ENCODE measurements at regions not wholly inside any gene's neighbourhood (a gene's known extent, or its start where the extent isn't known, plus 50 kb on each side); places are given as distances from the start of the nearest gene placed in this dataset.

GRCh38 chr14:53356361-53357150 lies 203.4 kb upstream of the DDHD1 start:
- no peak for DNase-seq (ENCODE audit: low read depth in 2 of 2)

GRCh38 chr14:53355581-53356112 lies 202.5 kb upstream of the DDHD1 start:
- peak; percentile 77 to 81 for DNase-seq (ENCODE audit: low read depth in 2 of 2)

DNA sequence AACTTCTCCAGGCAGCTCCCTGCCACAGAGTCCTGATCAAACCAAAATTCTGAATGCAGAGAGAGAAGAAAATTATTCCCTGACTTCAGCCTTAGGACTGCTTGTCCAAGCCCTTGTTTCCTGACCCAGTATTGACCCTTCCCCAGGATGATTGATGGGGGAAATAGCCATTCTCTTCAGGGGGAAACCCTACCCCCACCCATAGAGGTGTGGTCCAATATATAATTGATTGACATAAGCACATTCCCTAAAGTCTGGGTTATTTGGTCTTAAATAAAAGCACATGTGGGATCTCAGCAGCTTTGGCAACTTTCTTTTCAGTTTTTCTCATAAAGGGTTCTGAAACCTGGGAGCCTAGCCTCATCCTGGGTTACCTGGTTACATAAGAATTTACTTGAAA lies 201.2 kb upstream of the DDHD1 start:
- no peak for DNase-seq (ENCODE audit: low read depth in 2 of 2)

DNA sequence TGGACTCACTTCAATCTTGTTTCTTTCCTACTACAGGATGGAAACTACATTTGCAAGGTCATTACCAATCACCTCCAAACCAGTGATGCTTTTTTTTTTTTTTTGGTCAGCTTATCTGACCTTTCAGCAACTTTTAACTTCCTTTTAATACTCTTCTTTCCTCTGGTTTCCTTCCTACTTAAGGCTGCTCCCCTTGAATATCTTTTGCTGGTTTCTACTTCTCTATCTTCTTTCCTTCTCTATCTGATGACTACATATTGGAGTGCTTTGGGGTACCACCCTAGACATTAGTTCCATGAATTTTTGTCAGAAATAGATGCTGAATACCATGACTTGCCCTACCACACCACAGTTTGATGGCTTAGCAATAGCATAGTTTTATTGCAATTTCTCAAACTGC lies 197.7 kb upstream of the DDHD1 start:
- DNase-seq (ENCODE audit: low read depth in 2 of 2), result no peak

DNA sequence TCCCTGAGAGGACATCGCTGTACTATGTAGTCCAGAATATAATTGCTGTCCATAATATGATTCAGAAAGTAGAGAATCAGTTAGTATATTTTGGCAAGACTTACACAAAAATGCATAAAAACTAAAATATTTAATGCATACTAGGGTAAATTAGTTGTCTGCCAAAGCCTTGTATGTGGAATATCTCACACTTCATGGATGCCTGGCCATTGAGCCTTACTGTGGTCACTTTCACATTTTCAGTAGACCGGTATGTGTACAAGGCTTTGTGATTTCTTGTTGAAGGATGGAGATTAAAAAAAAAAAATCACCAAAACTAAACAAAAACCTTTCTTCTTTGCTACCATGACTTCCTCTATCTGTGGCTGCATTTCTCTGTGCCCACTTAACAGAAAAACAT lies 197.3 kb upstream of the DDHD1 start:
- DNase-seq (ENCODE audit: low read depth in 2 of 2), result no peak

DNA sequence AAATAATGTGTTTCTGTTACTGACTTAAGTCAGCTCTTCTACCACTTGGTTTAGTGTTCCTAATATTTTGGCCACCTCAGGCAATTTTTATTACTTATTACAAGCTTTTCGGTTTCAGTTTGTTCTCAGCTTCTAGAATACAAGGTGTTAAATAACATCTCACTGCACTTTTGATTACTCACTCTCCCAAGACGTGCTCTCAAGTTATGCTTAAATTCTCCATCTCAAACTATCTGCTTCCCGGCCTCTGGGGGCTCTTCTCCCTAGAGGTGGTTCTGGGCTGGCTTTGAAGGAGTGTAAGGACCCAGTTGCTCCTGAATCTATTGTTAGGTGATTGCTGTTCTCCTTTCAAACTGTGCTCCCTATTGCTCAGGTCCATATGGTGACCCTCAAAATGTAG lies 193.9 kb upstream of the DDHD1 start:
- no peak for DNase-seq (ENCODE audit: low read depth in 2 of 2)

DNA sequence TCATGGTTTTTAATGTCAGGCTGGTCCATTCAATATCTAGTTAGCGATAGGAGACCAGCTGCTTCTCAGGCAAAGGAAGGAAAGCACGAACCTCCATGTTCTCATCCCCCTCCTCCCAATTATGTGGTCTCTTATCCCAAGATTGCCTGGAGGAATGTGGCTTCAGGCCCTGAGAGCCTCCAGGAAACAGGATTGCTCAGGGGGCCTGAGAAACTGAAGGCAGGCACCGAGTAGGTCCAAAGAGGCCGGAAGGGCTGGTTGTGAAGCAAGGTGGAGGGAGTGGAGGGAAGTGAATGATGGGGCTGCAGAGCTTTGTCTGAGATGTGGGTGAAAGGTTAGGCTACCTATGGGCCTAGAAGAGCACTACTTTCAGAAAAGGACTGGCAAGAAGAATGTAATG lies 188.2 kb upstream of the DDHD1 start:
- no peak for DNase-seq (ENCODE audit: low read depth in 2 of 2)

DNA sequence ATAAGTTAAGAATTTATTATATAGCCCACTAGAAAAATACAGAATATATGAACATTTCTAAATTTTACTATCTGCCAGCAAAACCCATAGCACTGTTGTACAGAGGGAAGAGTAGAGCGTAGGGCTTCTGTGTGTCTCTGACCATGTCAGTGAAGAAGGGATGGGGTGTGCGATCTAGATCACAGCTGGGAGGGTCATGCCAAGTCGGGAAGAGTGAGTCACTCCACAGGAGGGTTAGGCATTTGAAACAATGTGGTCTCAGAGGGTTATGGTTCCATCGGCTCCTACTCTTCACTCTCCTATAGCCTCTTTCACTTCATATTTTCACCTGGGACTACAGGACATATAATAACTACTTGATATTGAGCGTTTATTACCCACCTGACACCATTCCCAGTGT lies 185.1 kb upstream of the DDHD1 start:
- no peak for DNase-seq (ENCODE audit: low read depth in 2 of 2)

DNA sequence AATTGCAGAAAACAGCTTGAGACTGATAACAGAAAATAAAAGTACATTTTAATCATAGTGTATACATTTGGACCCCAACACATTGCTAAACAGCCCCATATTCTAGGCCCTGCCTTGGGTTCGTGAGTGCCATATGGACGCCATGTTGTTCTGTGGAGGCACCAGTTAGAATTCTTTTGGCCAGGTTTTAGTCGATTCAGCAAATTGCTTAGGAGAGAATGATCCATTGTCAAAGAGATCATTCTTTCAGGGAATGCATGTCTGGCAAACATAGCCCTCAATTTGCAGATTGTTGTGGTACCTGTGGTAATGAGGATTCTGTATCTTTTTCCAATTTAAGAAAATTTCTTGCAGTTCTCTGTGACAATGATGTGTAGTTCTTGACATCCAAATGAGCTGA lies 183.6 kb upstream of the DDHD1 start:
- no peak for DNase-seq (ENCODE audit: low read depth in 2 of 2)

DNA sequence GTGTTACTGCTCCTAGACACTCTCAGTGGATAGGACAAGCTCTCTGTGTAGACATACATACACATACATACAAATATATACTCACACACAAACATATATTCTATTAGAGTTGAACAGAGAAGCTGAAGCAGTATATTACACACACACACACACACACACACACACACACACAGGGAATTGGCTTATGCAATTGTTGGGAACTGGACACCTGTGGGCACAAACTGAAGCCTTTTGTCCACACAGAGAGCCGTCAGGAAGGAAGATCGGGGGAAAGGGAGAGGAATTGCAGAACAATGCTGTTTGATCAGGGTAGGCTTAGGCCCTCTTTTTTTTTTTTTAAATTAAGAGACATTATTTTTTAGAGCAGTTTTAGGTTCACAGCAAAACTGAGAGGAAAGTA lies 180.7 kb upstream of the DDHD1 start:
- DNase-seq (ENCODE audit: low read depth in 2 of 2), result no peak

DNA sequence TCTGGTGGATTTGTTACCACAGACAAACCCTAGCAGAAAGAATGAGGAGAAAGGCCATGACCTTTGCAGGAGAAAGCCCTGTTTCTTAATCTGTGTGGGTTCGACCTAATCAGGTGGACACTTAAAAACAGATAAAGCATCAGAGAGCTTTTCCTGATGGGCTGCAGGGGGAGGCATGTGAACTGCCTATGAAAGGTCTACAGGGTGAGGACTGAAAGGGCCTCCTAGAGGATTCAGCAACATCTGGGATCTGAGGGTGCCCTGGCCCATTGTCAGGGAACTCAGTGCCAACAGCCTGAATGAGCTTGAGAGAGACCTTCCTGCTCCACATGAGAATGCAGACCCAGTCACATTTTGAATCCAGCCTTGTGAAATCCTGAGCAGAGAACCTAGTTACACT lies 178.8 kb upstream of the DDHD1 start:
- no peak for DNase-seq (ENCODE audit: low read depth in 2 of 2)

GRCh38 chr14:53331247-53331646 lies 178.1 kb upstream of the DDHD1 start:
- peak; percentile 37 to 42 for DNase-seq (ENCODE audit: low read depth in 2 of 2)

DNA sequence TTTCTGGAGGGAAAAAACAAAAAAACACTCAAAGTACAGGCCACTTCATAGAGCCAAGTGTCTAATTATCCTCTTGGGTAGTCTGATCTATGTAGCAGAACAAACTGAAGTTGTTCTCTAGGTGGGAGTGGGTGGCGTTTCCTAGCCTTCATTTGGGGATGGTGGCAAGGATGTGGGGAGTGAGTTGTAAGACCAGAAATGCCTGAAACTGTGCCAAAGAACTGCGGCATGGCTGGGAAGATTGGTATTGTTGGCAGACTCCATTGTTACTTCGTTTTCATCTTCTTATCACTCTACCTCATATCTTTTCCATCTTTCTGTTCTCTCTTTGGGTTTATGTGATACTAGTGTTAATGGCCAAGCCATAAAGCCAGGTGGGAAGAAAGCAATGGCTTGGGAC lies 177.3 kb upstream of the DDHD1 start:
- no peak for DNase-seq (ENCODE audit: low read depth in 2 of 2)

DNA sequence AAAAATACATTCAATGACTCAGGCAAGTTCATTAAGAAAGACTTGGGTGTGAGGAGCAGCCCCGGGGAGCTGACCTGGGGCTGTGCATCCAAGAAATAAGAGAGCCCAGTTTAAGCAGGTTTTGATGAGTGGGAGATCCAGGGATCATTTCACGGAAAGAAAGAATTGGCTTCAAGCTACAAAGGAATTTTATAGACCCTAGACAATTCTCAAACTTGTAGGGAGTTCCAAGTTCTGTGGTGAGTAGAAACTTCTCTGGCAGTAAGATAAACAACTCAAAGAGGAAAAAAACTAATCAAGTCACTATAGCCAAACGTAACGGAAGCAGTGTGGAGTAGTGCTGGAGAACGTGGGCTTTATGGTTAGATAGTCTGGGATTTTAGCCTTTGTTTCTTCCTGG lies 175.7 kb upstream of the DDHD1 start:
- no peak for DNase-seq (ENCODE audit: low read depth in 2 of 2)

GRCh38 chr14:53327716-53328115 lies 174.6 kb upstream of the DDHD1 start:
- DNase-seq (ENCODE audit: low read depth in 2 of 2), result no peak

GRCh38 chr14:53325176-53325806 lies 172.2 kb upstream of the DDHD1 start:
- DNase-seq (ENCODE audit: low read depth in 2 of 2), result no peak

GRCh38 chr14:53316504-53316903 lies 163.4 kb upstream of the DDHD1 start:
- no peak for DNase-seq (ENCODE audit: low read depth in 2 of 2)

DNA sequence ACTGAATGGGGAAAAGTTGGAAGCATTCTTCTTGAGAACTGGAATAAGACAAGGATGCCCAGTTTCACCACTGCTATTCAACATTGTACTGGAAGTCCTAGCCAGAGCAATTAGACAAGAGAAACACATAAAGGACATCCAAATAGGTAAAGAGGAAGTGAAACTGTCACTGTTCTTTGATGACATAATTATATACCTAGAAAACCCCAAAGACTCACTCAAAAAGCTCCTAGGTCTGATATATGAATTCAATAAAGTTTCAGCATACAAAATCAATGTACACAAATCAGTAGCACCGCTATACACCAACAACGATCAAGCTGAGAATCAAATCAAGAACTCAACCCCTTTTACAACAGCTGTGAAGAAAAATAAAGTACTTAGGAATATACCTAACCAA lies 157.3 kb upstream of the DDHD1 start:
- no peak for DNase-seq (ENCODE audit: low read depth in 2 of 2)

DNA sequence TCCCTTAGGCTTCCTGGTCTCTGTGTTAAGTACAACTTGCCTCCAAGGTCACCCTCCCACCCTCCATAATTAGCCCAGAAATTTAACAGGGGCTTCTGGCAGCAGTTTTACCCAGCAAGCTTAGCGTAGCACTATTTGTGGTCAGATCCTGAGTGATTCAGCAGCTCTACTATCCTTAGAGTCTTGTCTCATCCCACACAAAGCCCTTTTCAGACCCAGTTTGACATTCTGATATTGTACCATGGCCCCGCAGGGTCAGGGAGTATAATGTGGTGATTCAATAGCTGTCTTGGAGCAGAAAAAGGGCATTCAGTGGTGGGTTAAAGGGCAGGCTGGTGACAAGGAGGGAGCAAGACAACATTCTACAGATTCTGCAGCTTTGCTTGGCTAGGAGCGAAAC lies 153.8 kb upstream of the DDHD1 start:
- no peak for DNase-seq (ENCODE audit: low read depth in 2 of 2)

DNA sequence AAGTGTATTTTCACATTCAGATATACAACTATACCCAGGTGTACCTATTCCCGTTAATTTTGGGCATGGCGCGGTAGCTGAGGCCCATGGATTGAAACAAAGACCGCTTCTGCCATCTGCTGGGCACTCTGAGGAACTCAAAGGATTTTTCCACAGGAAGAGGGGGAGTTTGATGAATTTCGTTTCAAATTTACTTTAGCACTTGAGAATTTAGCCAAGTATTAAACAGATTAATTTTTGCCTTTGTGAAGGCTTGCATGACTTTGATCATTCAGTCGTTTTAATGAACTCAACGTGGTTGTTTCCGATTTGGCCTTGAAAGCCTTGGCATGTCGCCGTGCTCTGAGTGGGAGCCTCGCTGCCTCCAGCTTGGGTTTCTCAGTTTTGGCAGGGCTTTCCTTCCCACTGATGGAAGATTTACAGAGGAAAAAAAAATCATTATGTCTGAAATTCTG lies 153.2 kb upstream of the DDHD1 start:
- DNase-seq (ENCODE audit: low read depth in 2 of 2), result peak in 1 of 2 experiments; percentile 21

GRCh38 chr14:53304726-53305381 lies 151.7 kb upstream of the DDHD1 start:
- peak; percentile 22 to 25 for DNase-seq (ENCODE audit: low read depth in 2 of 2)

DNA sequence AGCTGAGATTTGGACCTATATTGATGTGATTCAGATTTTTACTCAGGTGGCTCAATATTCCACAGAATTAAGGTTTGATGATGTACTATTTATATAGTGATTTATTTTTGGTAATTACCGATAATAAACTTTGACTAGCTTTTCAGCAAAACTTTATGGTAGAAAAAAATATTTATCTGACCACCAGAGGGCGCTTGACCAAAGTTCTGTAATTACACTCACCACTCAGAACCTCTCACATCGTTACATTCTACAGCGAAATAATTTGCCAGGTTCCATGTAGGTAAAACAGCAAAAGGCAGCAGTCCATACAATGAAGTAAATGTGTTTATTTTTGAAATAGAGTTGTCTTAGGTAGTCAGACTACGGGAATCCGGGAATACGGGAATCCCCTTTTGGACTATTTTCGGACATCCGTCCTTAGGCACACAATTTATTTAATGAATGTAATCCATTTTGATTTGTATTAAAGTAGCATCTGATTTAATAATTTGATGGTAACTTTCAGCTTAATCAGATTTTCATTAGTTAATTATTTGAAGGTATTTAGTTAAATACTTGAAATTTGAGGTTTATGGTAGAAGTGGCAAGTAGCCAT lies 143.0 kb upstream of the DDHD1 start:
- DNase-seq (ENCODE audit: low read depth in 2 of 2), result no peak
